IPS-NIHi7 (cell line): ENCODE measurements at regions not wholly inside any gene's neighbourhood (a gene's known extent, or its start where the extent isn't known, plus 50 kb on each side); places are given as distances from the start of the nearest gene placed in this dataset.
"Not testable (repeated sequence)": the region's sequence is repeated elsewhere in the genome, so short reads cannot be mapped to it uniquely, and the experiment has no call there.

ENCODE experiments used
- DNase-seq: peaks from one replicate; pipeline ENCODE4 v3.0.0; 2012; ENCODE audit warnings: mixed read lengths; ENCODE audit errors: extremely low spot score

- DNase-seq = no peak
Observed at GRCh38 chr20:5393218-5393870, 76.6 kb upstream of the PROKR2 start.

- DNase-seq = no peak
Observed at GRCh38 chr20:5390720-5391119, 74.0 kb upstream of the PROKR2 start.

DNA sequence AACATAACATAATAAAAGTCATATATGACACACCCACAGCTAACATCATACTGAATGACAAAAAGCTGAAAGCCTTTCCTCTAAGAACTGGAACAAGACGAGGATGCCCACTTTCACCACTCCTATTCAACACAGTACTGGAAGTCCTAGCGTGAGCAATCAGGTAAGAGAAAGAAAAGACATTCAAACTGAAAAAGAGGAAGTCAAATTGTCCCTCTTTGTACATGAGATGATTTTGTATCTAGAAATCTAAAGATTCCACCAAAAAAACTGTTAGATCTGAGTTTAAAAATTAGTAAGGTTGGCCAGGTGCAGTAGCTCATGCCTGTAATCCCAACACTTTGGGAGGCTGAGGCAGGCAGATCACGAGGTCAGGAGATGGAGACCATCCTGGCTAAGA, 70.1 kb upstream of the PROKR2 start:
- DNase-seq = not testable (repeated sequence)

- DNase-seq = not testable (repeated sequence)
Observed at GRCh38 chr20:5381527-5381926, 64.8 kb upstream of the PROKR2 start.

GRCh38 chr20:5377484-5377883, 60.7 kb upstream of the PROKR2 start:
- DNase-seq = no peak

DNA sequence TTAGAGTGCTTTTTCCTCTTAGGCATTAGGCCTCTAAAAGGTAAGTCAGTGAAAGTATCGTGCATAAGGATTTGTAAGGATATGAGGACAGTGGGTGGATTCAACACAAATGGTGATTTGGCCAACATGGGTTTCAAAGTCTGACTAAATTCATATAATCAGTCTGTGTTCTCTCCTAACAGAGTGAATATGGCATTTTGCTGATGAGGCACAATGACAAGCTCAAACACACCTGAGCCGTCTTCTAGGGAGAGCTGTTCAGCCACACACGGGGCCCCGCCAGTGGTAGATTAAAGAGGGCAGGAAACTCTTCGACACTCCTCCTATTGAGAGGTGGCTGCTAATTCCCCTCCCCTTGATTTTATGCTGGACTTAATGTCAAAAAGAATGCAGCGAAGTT, 59.5 kb upstream of the PROKR2 start:
- DNase-seq = no peak

DNA sequence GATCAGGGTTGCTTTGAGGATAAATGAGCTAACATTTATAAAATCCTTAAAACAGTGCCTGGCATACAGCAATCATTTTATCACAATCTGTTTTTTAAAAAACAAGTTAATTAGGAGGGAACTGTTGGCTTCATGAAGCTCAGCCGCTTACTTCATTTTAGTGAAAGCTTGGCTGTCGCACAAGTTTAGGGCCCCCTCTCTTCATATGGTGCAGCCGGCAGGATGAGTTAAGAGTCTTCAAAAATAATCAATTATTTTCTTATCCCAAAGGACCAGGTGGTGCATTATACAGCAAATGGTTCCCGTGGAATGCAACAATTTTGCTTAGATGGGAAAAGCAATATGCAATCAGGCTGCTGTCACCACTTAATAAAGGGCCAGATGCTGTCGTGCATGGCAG, 57.4 kb upstream of the PROKR2 start:
- DNase-seq = no peak

GRCh38 chr20:5372371-5372770, 55.6 kb upstream of the PROKR2 start:
- DNase-seq = no peak

DNA sequence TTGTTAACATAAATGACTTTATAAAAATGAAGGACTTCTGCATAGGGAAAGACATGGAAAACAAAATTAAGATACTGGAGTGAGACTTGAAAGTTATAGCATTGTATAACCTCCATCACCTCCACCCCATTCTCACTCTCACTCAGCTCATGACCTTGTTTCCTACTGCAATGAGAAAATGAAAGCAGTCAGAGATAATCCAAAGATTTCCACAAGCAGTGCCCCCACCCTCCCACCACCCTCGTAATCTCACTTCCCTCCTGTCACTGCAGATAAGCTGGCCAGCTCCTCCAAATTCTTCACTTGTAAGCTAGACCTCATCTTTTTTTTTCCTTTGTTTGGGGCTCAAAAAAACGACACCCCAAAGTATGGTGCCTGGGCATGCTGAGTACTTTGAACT, 52.9 kb upstream of the PROKR2 start:
- no peak for DNase-seq
